OCI-LY7 (cell line): ENCODE measurements at regions not wholly inside any gene's neighbourhood (a gene's known extent, or its start where the extent isn't known, plus 50 kb on each side); places are given as distances from the start of the nearest gene placed in this dataset.

ENCODE experiments used
- CTCF ChIP-seq: fragments of 200-600 bp; sonication (generic); conservative IDR thresholded peaks from 2 replicates; pipeline ENCODE4 v1.5.1; 2014; ENCODE audit warnings: mild to moderate bottlenecking, antibody characterized with exemption, low read length, moderate library complexity, mixed read lengths
- EZH2phosphoT487 ChIP-seq: fragments of 200-600 bp; sonication (generic); IDR thresholded peaks from 2 replicates; pipeline ENCODE4 v1.6.1; 2018; ENCODE audit warnings: low read depth, borderline replicate concordance, mild to moderate bottlenecking, mixed run types, antibody characterized with exemption, low read length, moderate library complexity, mixed read lengths

- no peak for TF ChIP-seq CTCF
- TF ChIP-seq EZH2phosphoT487 = no peak
Measured at GRCh38 chr14:40758076-40758475, 848.6 kb upstream of the LRFN5 start.
